Activated T-cell treated with anti-CD3 and anti-CD28 coated beads, Interleukin-2, amount 50 U/mL, for 1 hour (primary cell): ENCODE measurements at regions not wholly inside any gene's neighbourhood (a gene's known extent, or its start where the extent isn't known, plus 50 kb on each side); places are given as distances from the start of the nearest gene placed in this dataset.
"Not testable (repeated sequence)": the region's sequence is repeated elsewhere in the genome, so short reads cannot be mapped to it uniquely, and the experiment has no call there.

ENCODE experiments used
- DNase-seq: peaks from one replicate; pipeline ENCODE4 v3.0.0-alpha.2; 2020

DNA sequence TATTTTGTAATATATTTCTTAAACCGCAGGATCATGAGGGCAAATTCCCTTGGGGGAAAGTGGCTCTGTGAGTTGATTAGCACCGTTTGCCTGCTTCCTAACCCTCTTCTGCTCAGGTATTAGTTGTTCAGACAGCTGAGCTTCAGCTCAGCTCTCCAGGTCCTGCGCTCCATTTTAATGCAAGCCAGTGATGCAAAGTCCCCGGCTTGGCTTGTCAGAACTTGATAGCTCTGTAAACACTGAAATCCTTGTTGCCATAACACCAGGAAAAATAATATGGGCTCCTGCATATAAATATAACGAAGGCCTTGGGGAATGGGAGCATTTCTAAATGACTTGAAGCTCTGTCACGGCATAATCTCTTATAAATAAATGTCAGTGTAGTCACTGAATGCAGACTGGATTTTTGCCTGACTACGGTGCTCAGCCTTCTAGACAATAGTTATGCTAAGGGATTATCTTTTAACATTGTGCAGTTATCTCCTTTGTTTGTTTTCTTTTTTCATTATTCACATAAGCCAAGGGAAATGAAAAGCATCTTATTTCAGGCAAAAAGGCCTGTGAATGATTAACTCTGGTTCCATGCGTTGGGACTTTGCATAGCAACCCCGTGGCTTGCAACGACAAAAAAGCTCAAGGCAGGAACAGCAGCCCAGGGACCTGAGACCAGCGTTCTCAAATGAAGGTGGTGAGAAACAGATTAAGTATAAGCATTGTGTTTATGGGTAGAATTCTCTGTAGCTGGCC is 253.2 kb downstream of the SPRY1 start:
- no peak for DNase-seq

DNA sequence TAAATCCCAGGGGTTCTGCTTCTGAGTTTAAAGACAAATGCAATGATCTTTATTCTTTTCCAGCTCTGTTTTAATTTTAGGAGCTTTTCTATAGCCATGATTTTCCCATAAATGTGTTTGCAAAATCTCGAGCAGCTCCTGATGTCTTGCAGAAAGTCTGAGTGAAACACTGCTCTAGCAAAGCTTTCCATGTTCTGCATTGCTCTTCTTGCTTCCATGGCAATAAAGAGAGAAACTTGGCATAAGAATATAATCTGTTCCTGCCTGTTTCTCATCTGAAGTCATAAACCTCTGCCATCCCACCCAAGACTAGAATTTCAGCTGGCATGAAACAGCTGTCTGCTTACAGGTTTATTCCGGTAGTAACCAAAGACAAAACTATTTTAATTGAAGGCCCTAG is 254.5 kb downstream of the SPRY1 start:
- DNase-seq, result no peak

- no peak for DNase-seq
Measured at GRCh38 chr4:123651536-123652180, 255.1 kb downstream of the SPRY1 start.

GRCh38 chr4:123652476-123652875 is 255.9 kb downstream of the SPRY1 start:
- no peak for DNase-seq

GRCh38 chr4:123653236-123653635 is 256.6 kb downstream of the SPRY1 start:
- no peak for DNase-seq

DNA sequence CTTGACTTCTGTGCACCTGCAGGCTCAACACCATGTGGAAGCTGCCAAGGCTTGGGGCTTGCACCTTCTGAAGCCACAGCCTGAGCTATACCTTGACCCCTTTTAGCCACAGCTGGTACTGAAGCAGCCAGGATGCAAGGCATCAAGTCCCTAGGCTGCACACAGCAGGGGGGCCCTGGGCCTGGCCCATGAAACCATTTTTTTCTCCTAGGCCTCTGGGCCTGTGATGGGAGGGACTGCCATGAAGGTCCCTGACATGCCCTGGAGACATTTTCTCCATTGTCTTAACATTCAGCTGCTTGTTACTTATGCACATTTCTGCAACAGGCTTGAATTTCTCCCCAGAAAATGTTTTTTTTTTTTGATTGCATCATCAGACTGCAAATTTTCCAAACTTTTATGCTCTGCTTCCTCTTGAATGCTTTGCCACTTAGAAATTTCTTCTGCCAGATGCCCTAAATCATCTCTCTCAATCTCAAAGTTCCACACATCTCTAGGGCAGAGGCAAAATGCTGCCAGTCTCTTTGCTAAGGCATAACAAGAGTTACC is 260.2 kb downstream of the SPRY1 start:
- DNase-seq, result not testable (repeated sequence)

- DNase-seq, result not testable (repeated sequence)
Measured at GRCh38 chr4:123657606-123658005, 261.0 kb downstream of the SPRY1 start.

DNA sequence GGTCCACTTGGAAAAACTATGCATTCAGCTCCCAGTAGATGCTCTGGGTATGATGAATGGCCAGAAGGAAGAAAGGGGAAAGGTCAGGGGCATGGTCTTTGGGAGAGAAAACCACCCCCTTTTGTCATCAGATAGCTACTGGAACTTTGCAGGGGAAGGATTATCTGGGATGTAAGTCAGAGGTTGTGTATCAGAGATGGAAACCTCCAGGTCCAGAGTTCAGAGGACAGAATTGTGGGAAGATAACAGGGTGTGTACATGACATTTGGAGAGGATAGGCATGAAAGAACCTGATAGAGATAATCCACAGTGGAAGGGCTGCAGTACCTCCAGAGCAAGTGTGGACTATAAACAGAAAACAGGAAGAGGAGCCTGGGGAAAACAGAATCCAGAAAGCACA is 262.7 kb downstream of the SPRY1 start:
- no peak for DNase-seq

DNA sequence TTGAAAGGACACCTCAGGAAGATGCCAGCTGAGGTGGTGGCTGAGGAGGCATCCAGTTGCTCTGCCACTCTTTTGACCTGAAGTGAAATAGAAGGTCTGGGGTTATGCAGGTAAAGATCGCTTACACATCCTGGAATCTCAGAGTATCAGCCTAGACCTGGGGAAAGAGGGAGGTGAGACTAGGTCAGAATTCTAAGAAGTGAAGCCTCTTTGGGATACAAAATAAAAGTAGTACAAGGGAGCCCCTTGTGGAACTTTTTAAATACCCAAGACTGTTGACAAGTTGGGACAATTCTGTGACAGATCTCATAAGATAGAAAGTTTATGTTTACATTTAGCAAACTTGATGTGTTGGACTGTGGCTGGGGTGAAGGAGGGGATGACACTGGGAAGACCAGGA is 263.1 kb downstream of the SPRY1 start:
- no peak for DNase-seq

- DNase-seq, result no peak
Measured at GRCh38 chr4:123661080-123661737, 264.6 kb downstream of the SPRY1 start.

DNA sequence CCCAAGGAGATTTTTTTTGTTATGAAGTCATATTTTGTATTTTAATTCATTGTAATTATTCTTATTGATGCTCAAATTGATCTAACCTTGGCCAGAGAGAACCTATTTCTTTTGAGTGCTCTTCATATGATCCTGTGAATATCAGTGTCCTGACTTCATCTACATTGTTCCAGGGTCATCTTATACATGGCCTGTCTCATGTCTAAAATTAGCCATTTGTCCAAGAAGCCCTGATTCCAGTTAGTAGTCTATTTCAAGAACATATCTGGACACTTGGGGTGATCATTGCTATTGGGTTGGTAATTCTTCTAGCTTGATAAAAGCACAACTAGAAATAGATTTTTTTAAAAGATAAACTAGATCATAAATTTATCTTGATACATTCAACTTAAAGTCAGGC is 266.2 kb downstream of the SPRY1 start:
- DNase-seq, result no peak

DNA sequence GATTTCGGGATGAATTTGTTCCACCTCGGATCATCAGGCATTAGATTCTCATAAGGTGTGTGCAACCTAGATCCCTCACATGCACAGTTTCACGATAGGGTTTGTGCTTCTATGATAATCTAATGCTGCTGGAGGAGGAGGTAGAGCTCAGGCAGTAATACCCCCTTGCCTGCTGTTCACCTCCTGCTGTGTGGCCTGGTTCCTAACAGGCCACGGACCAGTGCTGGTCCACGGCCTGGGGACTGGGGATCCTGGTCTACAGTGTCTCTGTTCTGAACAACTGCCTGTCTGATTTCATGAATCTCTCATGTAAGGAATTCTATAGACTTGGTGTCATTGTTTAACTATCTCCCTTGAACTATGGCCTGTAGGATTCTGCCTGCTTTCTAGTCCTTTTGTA is 269.9 kb downstream of the SPRY1 start:
- DNase-seq, result no peak

GRCh38 chr4:123667496-123667895 is 270.9 kb downstream of the SPRY1 start:
- DNase-seq, result no peak

DNA sequence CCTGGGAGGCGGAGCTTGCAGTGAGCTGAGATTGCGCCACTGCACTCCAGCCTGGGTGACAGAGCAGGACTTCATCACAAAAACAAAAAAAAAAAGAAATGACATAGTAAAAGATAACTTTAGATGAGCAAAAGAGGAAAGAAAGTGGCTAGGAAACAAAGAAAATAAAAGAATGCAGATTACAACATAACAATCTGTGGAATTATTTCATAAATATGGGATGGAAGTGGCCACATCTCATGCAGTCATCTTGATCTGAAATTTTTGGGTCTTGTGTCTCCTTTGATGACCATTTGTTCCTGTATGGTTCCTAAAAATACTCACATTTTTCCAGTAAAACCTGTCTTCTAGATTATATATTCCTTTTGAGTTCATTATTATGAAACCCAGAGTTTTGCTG is 271.4 kb downstream of the SPRY1 start:
- no peak for DNase-seq

DNA sequence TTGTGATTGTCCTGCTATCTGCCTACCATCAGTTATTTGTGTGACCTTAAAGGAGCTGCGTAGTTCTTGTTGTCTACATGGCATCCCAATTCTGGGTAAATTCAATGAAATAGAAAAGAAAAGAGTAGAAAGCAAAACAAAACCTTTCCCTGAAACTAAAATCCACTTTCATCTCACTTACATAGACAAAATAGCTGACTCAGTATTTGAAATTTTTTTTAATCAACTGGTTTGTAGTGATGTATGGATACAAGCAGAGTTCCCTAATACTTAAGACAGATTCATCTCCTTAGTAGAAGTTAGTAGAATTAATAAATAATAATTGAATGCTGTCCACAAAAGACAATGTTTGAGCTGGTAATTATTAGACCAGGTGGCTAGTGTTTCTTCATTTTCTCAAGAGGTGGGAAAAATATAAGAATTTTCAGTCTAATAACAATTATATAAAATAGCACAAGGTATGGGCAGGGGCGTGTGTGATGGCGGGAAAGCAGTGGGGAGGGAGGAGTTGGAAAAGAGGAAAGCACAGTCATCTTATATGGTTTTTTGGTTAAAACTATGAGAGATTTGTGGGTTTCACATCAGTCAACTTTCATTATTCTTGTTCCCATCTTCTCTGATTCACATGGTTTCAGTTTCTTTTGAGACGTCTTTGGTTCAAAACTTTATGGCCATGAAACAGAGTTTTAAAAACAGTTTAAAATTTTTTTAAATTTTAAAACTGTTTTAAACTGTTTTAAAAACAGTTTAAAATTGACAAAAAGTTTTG is 275.2 kb downstream of the SPRY1 start:
- no peak for DNase-seq

- DNase-seq, result no peak
Measured at GRCh38 chr4:123672987-123673386, 276.4 kb downstream of the SPRY1 start.

GRCh38 chr4:123673971-123674370 is 277.4 kb downstream of the SPRY1 start:
- no peak for DNase-seq

DNA sequence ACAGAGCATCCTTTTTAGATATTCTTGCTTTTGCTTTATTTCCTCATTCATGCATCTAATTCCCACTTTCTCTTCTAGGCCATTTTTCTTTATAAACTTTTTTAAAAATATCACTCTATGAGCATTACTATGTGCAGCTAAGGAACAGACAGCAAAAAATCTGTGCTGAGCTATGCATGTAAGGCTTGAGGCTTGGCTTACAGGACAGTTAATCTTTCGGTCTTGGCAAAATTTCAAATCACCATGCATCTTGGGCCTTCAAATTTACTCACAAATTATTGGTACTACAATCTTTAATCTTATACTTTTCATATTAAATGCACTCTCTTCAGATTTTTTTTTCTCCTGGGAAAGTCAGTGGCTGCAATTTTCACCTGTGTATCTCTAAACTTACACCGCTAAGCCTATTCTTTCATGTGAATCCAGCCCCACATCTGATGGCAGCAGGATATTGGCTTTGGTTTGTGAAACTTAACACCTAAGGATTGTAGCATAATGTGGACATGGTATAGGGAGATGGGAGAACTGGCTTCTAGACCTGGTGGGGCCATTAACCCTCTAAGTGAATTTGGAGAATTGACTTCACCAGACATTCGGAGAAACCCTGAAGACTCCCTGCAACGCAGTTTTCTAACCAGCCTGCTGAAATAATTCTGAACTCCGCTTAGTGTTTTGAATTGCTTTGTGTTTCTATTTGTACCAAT is 278.3 kb downstream of the SPRY1 start:
- DNase-seq, result no peak

GRCh38 chr4:123675567-123675966 is 279.0 kb downstream of the SPRY1 start:
- no peak for DNase-seq

DNA sequence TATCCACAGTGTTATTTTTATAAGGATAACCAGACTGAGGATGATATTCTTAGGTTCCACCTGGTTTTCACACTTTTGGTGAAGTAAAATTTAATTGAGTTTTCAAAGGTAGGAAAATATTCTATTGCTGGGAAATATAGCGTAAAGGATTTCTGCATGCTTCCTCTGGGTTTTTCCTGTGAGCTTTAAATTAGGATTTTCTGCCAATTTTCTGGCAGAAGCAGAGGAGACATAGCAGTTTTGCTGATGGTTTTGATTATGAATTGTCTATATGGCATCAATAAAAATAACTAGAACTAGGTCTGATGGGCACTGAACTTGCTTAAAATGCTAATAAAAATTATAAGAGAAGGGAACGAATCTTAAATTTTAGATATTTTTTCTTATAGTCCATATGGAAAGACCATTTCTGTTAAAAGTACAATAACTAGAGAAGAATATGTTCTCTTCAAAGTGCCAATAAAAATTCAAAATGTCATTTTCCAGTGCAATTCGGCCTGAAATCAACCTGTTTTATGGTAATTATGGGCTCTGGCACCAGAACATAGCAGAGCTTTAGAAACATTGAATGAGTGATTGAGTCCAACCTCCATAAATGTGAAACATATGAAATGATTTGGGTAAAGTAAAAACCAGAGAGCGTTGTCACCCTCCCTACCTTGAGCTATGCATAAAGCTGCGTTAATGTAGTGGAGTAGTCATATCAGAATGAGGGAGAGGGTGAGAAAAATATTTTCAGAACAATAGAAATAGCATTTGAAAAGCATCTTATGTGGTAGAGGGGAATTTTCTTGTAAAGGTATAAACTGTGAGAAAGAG is 279.7 kb downstream of the SPRY1 start:
- no peak for DNase-seq

- DNase-seq, result no peak
Measured at GRCh38 chr4:123676890-123677229, 280.3 kb downstream of the SPRY1 start.

DNA sequence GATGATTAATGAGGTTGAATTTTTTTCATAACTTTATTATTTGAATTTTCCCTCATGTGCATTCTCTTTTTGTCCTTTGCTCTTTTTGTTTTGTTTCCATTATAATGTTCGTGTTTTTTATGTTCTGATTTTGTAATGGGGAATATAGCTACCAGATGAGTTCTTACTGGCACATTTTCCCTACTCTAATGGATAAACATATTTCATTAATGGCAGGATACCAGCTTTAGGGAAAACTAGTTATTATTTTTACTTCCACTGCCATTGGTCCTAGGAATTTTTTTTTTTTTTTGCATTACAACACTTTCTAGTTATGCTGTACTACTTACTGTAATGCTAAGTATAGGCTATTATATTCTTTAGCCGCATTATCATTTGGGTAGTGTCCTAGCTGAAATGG is 286.3 kb downstream of the SPRY1 start:
- no peak for DNase-seq
